Vagina (tissue), 2 donors: ENCODE measurements at regions not wholly inside any gene's neighbourhood (a gene's known extent, or its start where the extent isn't known, plus 50 kb on each side); places are given as distances from the start of the nearest gene placed in this dataset.

ENCODE experiments used
- POLR2A ChIP-seq, 2 donors: fragments of 450-650 bp; IDR thresholded peaks; one replicate each; pipeline ENCODE4 v1.6.1; 2017; ENCODE audit warnings: antibody characterized with exemption in 2 of 2, mild to moderate bottlenecking in 2 of 2, moderate library complexity in 2 of 2
- TF ChIP-seq, protein P1 (sequence below), 3 experiments: fragments of 450-650 bp in 2 of 3; fragments of 200-600 bp in 1 of 3; sonication (generic) in 1 of 3; IDR thresholded peaks; one replicate each; pipeline ENCODE4 v1.5.1; 2017 to 2019; ENCODE audit warnings: antibody characterized with exemption in 3 of 3, mild to moderate bottlenecking in 2 of 3, moderate library complexity in 2 of 3

DNA sequence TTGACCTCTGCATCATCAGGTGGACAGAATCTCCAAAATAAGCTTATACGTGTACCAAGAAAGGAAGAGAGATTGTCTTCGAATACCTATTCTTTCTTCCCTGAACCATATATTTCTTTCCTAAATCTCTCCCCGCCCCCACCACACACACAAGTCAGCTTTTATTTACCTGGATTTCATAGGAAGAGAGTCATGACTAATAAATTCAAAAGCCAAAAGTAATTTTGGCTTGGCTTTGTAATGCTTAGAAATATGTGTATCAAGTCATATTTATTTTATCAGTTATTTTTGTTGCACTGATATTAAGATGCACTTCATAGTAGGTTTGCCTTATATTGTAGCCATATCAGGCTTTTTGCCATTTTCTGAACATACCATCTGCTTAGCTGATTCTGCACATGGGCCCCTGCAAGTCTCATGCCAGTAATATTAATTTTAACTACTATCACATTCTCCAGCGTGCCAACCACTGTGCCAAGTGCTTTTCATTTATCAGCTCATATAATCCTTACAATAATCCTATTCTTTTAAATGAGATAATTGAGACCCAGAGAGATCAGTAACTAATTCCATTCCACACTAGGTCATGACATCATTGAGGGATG is 1405.3 kb upstream of the NUDT12 start:
- no peak for TF ChIP-seq POLR2A (IDR thresholded peaks at IDR 0.05)
- TF ChIP-seq, protein P1, sequence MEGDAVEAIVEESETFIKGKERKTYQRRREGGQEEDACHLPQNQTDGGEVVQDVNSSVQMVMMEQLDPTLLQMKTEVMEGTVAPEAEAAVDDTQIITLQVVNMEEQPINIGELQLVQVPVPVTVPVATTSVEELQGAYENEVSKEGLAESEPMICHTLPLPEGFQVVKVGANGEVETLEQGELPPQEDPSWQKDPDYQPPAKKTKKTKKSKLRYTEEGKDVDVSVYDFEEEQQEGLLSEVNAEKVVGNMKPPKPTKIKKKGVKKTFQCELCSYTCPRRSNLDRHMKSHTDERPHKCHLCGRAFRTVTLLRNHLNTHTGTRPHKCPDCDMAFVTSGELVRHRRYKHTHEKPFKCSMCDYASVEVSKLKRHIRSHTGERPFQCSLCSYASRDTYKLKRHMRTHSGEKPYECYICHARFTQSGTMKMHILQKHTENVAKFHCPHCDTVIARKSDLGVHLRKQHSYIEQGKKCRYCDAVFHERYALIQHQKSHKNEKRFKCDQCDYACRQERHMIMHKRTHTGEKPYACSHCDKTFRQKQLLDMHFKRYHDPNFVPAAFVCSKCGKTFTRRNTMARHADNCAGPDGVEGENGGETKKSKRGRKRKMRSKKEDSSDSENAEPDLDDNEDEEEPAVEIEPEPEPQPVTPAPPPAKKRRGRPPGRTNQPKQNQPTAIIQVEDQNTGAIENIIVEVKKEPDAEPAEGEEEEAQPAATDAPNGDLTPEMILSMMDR (IDR thresholded peaks at IDR 0.05), result no peak
